ENCODE measurements at regions not wholly inside any gene's neighbourhood (a gene's known extent, or its start where the extent isn't known, plus 50 kb on each side); places are given as distances from the start of the nearest gene placed in this dataset.

GRCh38 chr5:125006011-125006685 is 259.7 kb upstream of the ZNF608 start:
- DNase-seq (no peak), ATAC-seq (no peak)
- POLR2A ChIA-PET (ENCODE audit: unreplicated experiment), result no interaction called here
- Histone ChIP-seq H3K9ac (ENCODE audit: low read length) (no peak overlapping the region), H3K4me1 (ENCODE audit: insufficient read depth, low read length) (peaks cover 4% of the 10 kb centered on the region), H4K20me1 (ENCODE audit: low read length) (no peaks in the 10 kb centered on the region), H2AFZ (ENCODE audit: low read length) (no peak overlapping the region), H3K79me2 (ENCODE audit: low read length) (no peaks in the 10 kb centered on the region), H3K4me2 (ENCODE audit: low read length) (no peak overlapping the region), H3K4me3 (ENCODE audit: low read length) (no peak overlapping the region), H3K27me3 (ENCODE audit: low read length) (no peaks in the 10 kb centered on the region), H3F3A (ENCODE audit: low read length, unreplicated experiment) (no peaks in the 10 kb centered on the region), H3K9me3 (ENCODE audit: low read length) (no peaks in the 10 kb centered on the region), H3K36me3 (ENCODE audit: low read depth, low read length) (no peaks in the 10 kb centered on the region), H3K27ac (ENCODE audit: low read length) (no peak overlapping the region), H3K9me2 (replicated peaks; ENCODE audit: low read length) (no peaks in the 10 kb centered on the region)
- intact Hi-C loops (cut with micrococcal nuclease), result no loop called here
- BruUV-seq (replicated peaks), result no TSS peak
- CTCF ChIA-PET, result no interaction called here
- no peak for TF ChIP-seq EZH2phosphoT487 (IDR thresholded peaks at IDR 0.05; ENCODE audit: borderline replicate concordance, low read length)
- no peak for TF ChIP-seq CTCF (conservative IDR thresholded peaks at IDR 0.05; ENCODE audit: low read depth, low read length)
- TF ChIP-seq EZH2 (IDR thresholded peaks at IDR 0.05; ENCODE audit: low read length, unreplicated experiment), result no peak

- BruUV-seq (replicated peaks), result no TSS peak
Measured at GRCh38 chr5:125010356-125010755, 263.9 kb upstream of the ZNF608 start.

More at GRCh38 chr5:125010356-125010755, 263.9 kb upstream of the ZNF608 start:
- CTCF ChIA-PET, result no interaction called here
- Histone ChIP-seq H3K9me3 (ENCODE audit: low read length) (no peaks in the 10 kb centered on the region), H3K79me2 (ENCODE audit: low read length) (no peaks in the 10 kb centered on the region), H3K9me2 (replicated peaks; ENCODE audit: low read length) (no peaks in the 10 kb centered on the region), H4K20me1 (ENCODE audit: low read length) (no peaks in the 10 kb centered on the region), H2AFZ (ENCODE audit: low read length) (no peak overlapping the region), H3K36me3 (ENCODE audit: low read depth, low read length) (no peaks in the 10 kb centered on the region), H3F3A (ENCODE audit: low read length, unreplicated experiment) (no peaks in the 10 kb centered on the region), H3K27ac (ENCODE audit: low read length) (no peak overlapping the region), H3K4me1 (ENCODE audit: insufficient read depth, low read length) (peaks cover 20% of the 10 kb centered on the region), H3K4me3 (ENCODE audit: low read length) (no peak overlapping the region), H3K27me3 (ENCODE audit: low read length) (no peaks in the 10 kb centered on the region), H3K4me2 (ENCODE audit: low read length) (no peak overlapping the region), H3K9ac (ENCODE audit: low read length) (no peak overlapping the region)
- DNase-seq, result no peak
- intact Hi-C loops (cut with micrococcal nuclease), result no loop called here
- POLR2A ChIA-PET (ENCODE audit: unreplicated experiment), result no interaction called here
- no peak for TF ChIP-seq EZH2phosphoT487 (IDR thresholded peaks at IDR 0.05; ENCODE audit: borderline replicate concordance, low read length)
- TF ChIP-seq EZH2 (IDR thresholded peaks at IDR 0.05; ENCODE audit: low read length, unreplicated experiment), result no peak
- TF ChIP-seq CTCF (conservative IDR thresholded peaks at IDR 0.05; ENCODE audit: low read depth, low read length), result no peak
- ATAC-seq, result no peak
